HG03139 (cell line): ENCODE measurements at regions not wholly inside any gene's neighbourhood (a gene's known extent, or its start where the extent isn't known, plus 50 kb on each side); places are given as distances from the start of the nearest gene placed in this dataset.

Experiments used
- ATAC-seq: cut with Tn5 transposase; IDR thresholded peaks from one replicate; pipeline ENCODE4 v1.9.1; 2021; ENCODE audit not compliant: unreplicated experiment

GRCh38 chr2:12381543-12382325 is 335.0 kb upstream of the TRIB2 start:
- ATAC-seq: no peak

GRCh38 chr2:12382366-12382765 is 334.4 kb upstream of the TRIB2 start:
- ATAC-seq: no peak

- no peak for ATAC-seq
Measured at GRCh38 chr2:12389344-12390045, 327.2 kb upstream of the TRIB2 start.

- ATAC-seq: no peak
Measured at GRCh38 chr2:12391116-12391515, 325.6 kb upstream of the TRIB2 start.

- ATAC-seq: no peak
Measured at GRCh38 chr2:12396699-12397098, 320.0 kb upstream of the TRIB2 start.

GRCh38 chr2:12397854-12398253 is 318.9 kb upstream of the TRIB2 start:
- no peak for ATAC-seq

- no peak for ATAC-seq
Measured at GRCh38 chr2:12399240-12399639, 317.5 kb upstream of the TRIB2 start.

GRCh38 chr2:12400543-12400942 is 316.2 kb upstream of the TRIB2 start:
- ATAC-seq: no peak

- no peak for ATAC-seq
Measured at GRCh38 chr2:12402440-12403139, 314.1 kb upstream of the TRIB2 start.

- no peak for ATAC-seq
Measured at GRCh38 chr2:12404497-12404896, 312.2 kb upstream of the TRIB2 start.

GRCh38 chr2:12407160-12407559 is 309.6 kb upstream of the TRIB2 start:
- no peak for ATAC-seq

GRCh38 chr2:12412898-12413305 is 303.8 kb upstream of the TRIB2 start:
- ATAC-seq: peak; percentile 96

GRCh38 chr2:12415536-12415935 is 301.2 kb upstream of the TRIB2 start:
- no peak for ATAC-seq

GRCh38 chr2:12416600-12416999 is 300.1 kb upstream of the TRIB2 start:
- no peak for ATAC-seq

GRCh38 chr2:12417786-12418185 is 298.9 kb upstream of the TRIB2 start:
- no peak for ATAC-seq

GRCh38 chr2:12419803-12420202 is 296.9 kb upstream of the TRIB2 start:
- ATAC-seq: no peak

GRCh38 chr2:12421046-12421445 is 295.7 kb upstream of the TRIB2 start:
- ATAC-seq: no peak

- no peak for ATAC-seq
Measured at GRCh38 chr2:12424219-12424618, 292.5 kb upstream of the TRIB2 start.

- no peak for ATAC-seq
Measured at GRCh38 chr2:12424809-12425208, 291.9 kb upstream of the TRIB2 start.

GRCh38 chr2:12428324-12428723 is 288.4 kb upstream of the TRIB2 start:
- no peak for ATAC-seq

GRCh38 chr2:12428786-12429185 is 287.9 kb upstream of the TRIB2 start:
- no peak for ATAC-seq
